ENCODE measurements at regions not wholly inside any gene's neighbourhood (a gene's known extent, or its start where the extent isn't known, plus 50 kb on each side); places are given as distances from the start of the nearest gene placed in this dataset.

GRCh38 chr2:65686928-65687521, 254.6 kb upstream of the SPRED2 start:
- DNase-seq = no peak

GRCh38 chr2:65681503-65681902, 249.1 kb upstream of the SPRED2 start:
- DNase-seq = no peak

- no peak for DNase-seq
These were observed 246.5 kb upstream of the SPRED2 start for GRCh38 chr2:65678779-65679391.

GRCh38 chr2:65675350-65675749, 243.0 kb upstream of the SPRED2 start:
- DNase-seq = no peak

- DNase-seq = no peak
These were observed 239.4 kb upstream of the SPRED2 start for GRCh38 chr2:65671670-65672242.

GRCh38 chr2:65669574-65669973, 237.2 kb upstream of the SPRED2 start:
- DNase-seq = no peak

GRCh38 chr2:65668744-65669143, 236.3 kb upstream of the SPRED2 start:
- DNase-seq = no peak

GRCh38 chr2:65666156-65666725, 233.8 kb upstream of the SPRED2 start:
- no peak for DNase-seq

- no peak for DNase-seq
These were observed 232.5 kb upstream of the SPRED2 start for GRCh38 chr2:65664931-65665330.

GRCh38 chr2:65663831-65664407, 231.5 kb upstream of the SPRED2 start:
- DNase-seq = no peak

- DNase-seq = peak; percentile 54
These were observed 230.4 kb upstream of the SPRED2 start for GRCh38 chr2:65662654-65663432.

GRCh38 chr2:65661980-65662653, 229.7 kb upstream of the SPRED2 start:
- DNase-seq = no peak

GRCh38 chr2:65660340-65660739, 227.9 kb upstream of the SPRED2 start:
- no peak for DNase-seq

GRCh38 chr2:65658881-65659280, 226.5 kb upstream of the SPRED2 start:
- DNase-seq = no peak

GRCh38 chr2:65658266-65658665, 225.9 kb upstream of the SPRED2 start:
- DNase-seq = no peak

- no peak for DNase-seq
These were observed 223.8 kb upstream of the SPRED2 start for GRCh38 chr2:65656160-65656718.

- no peak for DNase-seq
These were observed 222.6 kb upstream of the SPRED2 start for GRCh38 chr2:65655000-65655399.

GRCh38 chr2:65654496-65654895, 222.1 kb upstream of the SPRED2 start:
- no peak for DNase-seq

GRCh38 chr2:65652066-65652465, 219.7 kb upstream of the SPRED2 start:
- no peak for DNase-seq

- no peak for DNase-seq
These were observed 217.6 kb upstream of the SPRED2 start for GRCh38 chr2:65649811-65650589.

Measured in left kidney (tissue), 1 donor.